ENCODE measurements at regions not wholly inside any gene's neighbourhood (a gene's known extent, or its start where the extent isn't known, plus 50 kb on each side); places are given as distances from the start of the nearest gene placed in this dataset.
"Not testable (repeated sequence)": the region's sequence is repeated elsewhere in the genome, so short reads cannot be mapped to it uniquely, and the experiment has no call there.

DNA sequence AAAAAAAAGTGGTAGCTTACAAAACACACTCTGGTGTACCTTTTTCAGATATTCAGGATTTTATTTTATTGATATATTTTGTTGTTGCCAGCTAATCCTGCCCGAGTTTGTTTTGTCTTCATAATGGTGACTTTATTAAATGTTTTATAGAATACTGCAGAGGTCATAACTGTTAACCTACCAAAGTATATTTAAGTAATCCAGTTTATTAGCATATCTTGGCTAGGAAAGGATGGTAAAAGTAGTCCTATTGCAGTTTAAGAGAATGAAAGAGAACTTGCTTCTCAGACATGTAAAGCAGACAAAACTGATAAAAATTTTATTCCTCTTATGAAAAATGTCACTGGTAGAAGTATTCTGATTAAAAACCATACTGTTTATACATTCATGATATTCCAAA, 59.2 kb upstream of the IGSF10 start:
- no CpG with 5 or more reads among the region's 1 CpG for WGBS
- Histone ChIP-seq H3K36me3 (ENCODE audit: insufficient read depth, low read length) (no peaks in the 10 kb centered on the region), H3K9ac (ENCODE audit: low read depth, low read length) (no peak overlapping the region), H3K27me3 (ENCODE audit: insufficient read depth, low read length) (no peaks in the 10 kb centered on the region), H3K4me1 (ENCODE audit: insufficient read depth, low read length) (no peaks in the 10 kb centered on the region), H3K4me3 (ENCODE audit: low read length) (no peak overlapping the region), H3K27ac (ENCODE audit: low read depth, low read length) (no peak overlapping the region), H3K9me3 (ENCODE audit: insufficient read depth, low read depth, low read length) (no peaks in the 10 kb centered on the region)

DNA sequence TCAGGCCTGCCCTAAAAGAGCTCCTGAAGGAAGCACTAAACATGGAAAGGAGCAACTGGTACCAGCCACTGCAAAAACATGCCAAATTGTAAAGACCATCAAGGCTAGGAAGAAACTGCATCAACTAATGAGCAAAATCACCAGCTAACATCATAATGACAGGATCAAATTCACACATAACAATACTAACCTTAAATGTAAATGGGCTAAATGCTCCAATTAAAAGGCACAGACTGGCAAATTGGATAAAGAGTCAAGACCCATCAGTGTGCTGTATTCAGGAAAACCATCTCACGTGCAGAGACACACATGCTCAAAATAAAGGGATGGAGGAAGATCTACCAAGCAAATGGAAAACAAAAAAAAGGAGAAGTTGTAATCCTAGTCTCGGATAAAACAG, 50.6 kb upstream of the IGSF10 start:
- WGBS = 100% methylated on average over 1 of the region's 2 CpGs
- not testable (repeated sequence) for H3K27ac ChIP-seq (ENCODE audit: low read depth, low read length); H3K27me3 ChIP-seq (ENCODE audit: insufficient read depth, low read length); H3K4me1 ChIP-seq (ENCODE audit: insufficient read depth, low read length); H3K4me3 ChIP-seq (ENCODE audit: low read length); H3K36me3 ChIP-seq (ENCODE audit: insufficient read depth, low read length); H3K9me3 ChIP-seq (ENCODE audit: insufficient read depth, low read depth, low read length); H3K9ac ChIP-seq (ENCODE audit: low read depth, low read length)
